Vagina (tissue), 2 donors: ENCODE measurements at regions not wholly inside any gene's neighbourhood (a gene's known extent, or its start where the extent isn't known, plus 50 kb on each side); places are given as distances from the start of the nearest gene placed in this dataset.

Source experiments
- CTCF ChIP-seq, 3 experiments: fragments of 450-650 bp in 2 of 3; fragments of 200-600 bp in 1 of 3; sonication (generic) in 1 of 3; IDR thresholded peaks; one replicate each; pipeline ENCODE4 v1.5.1; 2017 to 2019; ENCODE audit warnings: antibody characterized with exemption in 3 of 3, mild to moderate bottlenecking in 2 of 3, moderate library complexity in 2 of 3
- POLR2A ChIP-seq, 2 donors: fragments of 450-650 bp; IDR thresholded peaks; one replicate each; pipeline ENCODE4 v1.6.1; 2017; ENCODE audit warnings: antibody characterized with exemption in 2 of 2, mild to moderate bottlenecking in 2 of 2, moderate library complexity in 2 of 2
- POLR2AphosphoS5 ChIP-seq, 2 donors: sonication (generic); formaldehyde crosslinking; IDR thresholded peaks; one replicate each; pipeline ENCODE4 v1.9.0; 2017; ENCODE audit warnings: antibody characterized with exemption in 2 of 2, mild to moderate bottlenecking in 2 of 2, low read depth in 1 of 2; ENCODE audit not compliant: insufficient read depth in 1 of 2

- TF ChIP-seq POLR2A (IDR thresholded peaks at IDR 0.05) (no peak), POLR2AphosphoS5 (IDR thresholded peaks at IDR 0.05; ENCODE audit: insufficient read depth in 1 of 2, low read depth in 1 of 2) (no peak), CTCF (IDR thresholded peaks at IDR 0.05) (no peak)
Observed at GRCh38 chr11:110960167-110960566, 247.9 kb upstream of the ARHGAP20 start.
